Gastrocnemius medialis (tissue), 4 donors: ENCODE measurements at regions not wholly inside any gene's neighbourhood (a gene's known extent, or its start where the extent isn't known, plus 50 kb on each side); places are given as distances from the start of the nearest gene placed in this dataset.

ENCODE experiments used
- ATAC-seq, 2 donors: fragments of 150-250 bp; one replicate each; pipeline ENCODE4 v1.9.1; 2016
- DNase-seq, 2 donors: peaks; one replicate each; pipeline ENCODE4 v3.0.0-alpha.2; 2019
- H3K27ac ChIP-seq, 4 donors: fragments of 200-600 bp; sonication (generic); 1 replicate in 1 of 4; 2 replicates in 3 of 4; pipeline ENCODE4 v1.5.1; 2016 to 2018; ENCODE audit warnings: mild to moderate bottlenecking in 2 of 4, moderate library complexity in 1 of 4
- H3K27me3 ChIP-seq, 3 donors: fragments of 200-600 bp; sonication (generic) in 2 of 3; 1 replicate in 1 of 3; 2 replicates in 2 of 3; pipeline versions ENCODE4 v1.5.1 to v1.6.0; 2016 to 2019; ENCODE audit warnings: mild to moderate bottlenecking in 1 of 3, moderate library complexity in 1 of 3
- H3K36me3 ChIP-seq, 2 donors: fragments of 200-600 bp; sonication (generic) in 1 of 2; one replicate each; pipeline ENCODE4 v1.5.1; 2017 to 2018
- H3K4me1 ChIP-seq, 2 donors: fragments of 200-600 bp; sonication (generic) in 1 of 2; one replicate each; pipeline ENCODE4 v1.5.1; 2016 to 2017; ENCODE audit warnings: mild to moderate bottlenecking in 2 of 2
- H3K4me3 ChIP-seq, 4 donors: fragments of 200-600 bp; sonication (generic) in 3 of 4; 1 replicate in 1 of 4; 2 replicates in 3 of 4; pipeline ENCODE4 v1.5.1; 2016 to 2019; ENCODE audit warnings: mild to moderate bottlenecking in 2 of 4
- H3K9me3 ChIP-seq, 3 donors: fragments of 200-600 bp; sonication (generic) in 2 of 3; 1 replicate in 1 of 3; 2 replicates in 2 of 3; pipeline ENCODE4 v1.5.1; 2016 to 2019
- CTCF ChIP-seq, 5 experiments: fragments of 450-650 bp in 3 of 5; fragments of 200-600 bp in 2 of 5; sonication (generic) in 2 of 5; IDR thresholded peaks in 4 of 5; conservative IDR thresholded peaks in 1 of 5; 1 replicate in 4 of 5; 2 replicates in 1 of 5; pipeline ENCODE4 v1.5.1; 2016 to 2019; ENCODE audit warnings: antibody characterized with exemption in 5 of 5, mild to moderate bottlenecking in 3 of 5, moderate library complexity in 3 of 5
- POLR2A ChIP-seq, 2 donors: fragments of 450-650 bp; IDR thresholded peaks; one replicate each; pipeline ENCODE4 v1.6.1; 2017; ENCODE audit warnings: antibody characterized with exemption in 2 of 2, mild to moderate bottlenecking in 2 of 2, moderate library complexity in 2 of 2
- in situ Hi-C, 4 donors: fragments of 200-750 bp; cut with MboI; loops; one replicate each; pipeline versions ENCODE4 v1.15.0 to v1.8.0; 2017; ENCODE audit warnings: low sequenced_read_pairs in 4 of 4
- intact Hi-C: fragments of 100-400 bp; cut with DNase I; formaldehyde crosslinking; loops from one replicate; pipeline ENCODE4 v1.15.1; 2023; ENCODE audit warnings: low total_unique reads
- microRNA-seq, 2 donors: library from miRNA; unstranded; fragments of <30 nt; microRNA quantifications; one replicate each; pipeline ENCODE4, GENCODE V29; 2016; ENCODE audit warnings: borderline replicate concordance in 2 of 2

GRCh38 chr17:77090476-77090875, 50.3 kb upstream of the SEC14L1 start:
- peak overlapping the region in 1 of 4 donors; percentile 73 for H3K4me3 ChIP-seq
- in situ Hi-C loops, result loop anchor here in 1 of 4 donors (10.0 kb wide), 1 partner anchor 124 kb away; no protein-coding TSS in a partner anchor

More at GRCh38 chr17:77090476-77090875, 50.3 kb upstream of the SEC14L1 start:
- peaks cover 32 to 35% of the 10 kb centered on the region in 2 donors for H3K4me1 ChIP-seq
- no peaks in the 10 kb centered on the region for H3K9me3 ChIP-seq
- TF ChIP-seq CTCF (IDR thresholded peaks at IDR 0.05 in 4 of 5, conservative IDR thresholded peaks at IDR 0.05 in 1 of 5) (no peak), POLR2A (IDR thresholded peaks at IDR 0.05) (no peak)
- H3K27me3 ChIP-seq, result no peaks in the 10 kb centered on the region
- H3K27ac ChIP-seq, result peak overlapping the region in 3 of 4 donors; percentile 89 to 94 (median 89)
- intact Hi-C loops, result no loop called here
- ATAC-seq (no peak), DNase-seq (no peak)
- H3K36me3 ChIP-seq, result peaks cover 0 to 57% of the 10 kb centered on the region in 2 donors

Small RNA genes lying in the stretch of these regions (microRNA-seq; reads per million reads assigned to microRNA genes)
- 11.1 to 13.0 reads per million in 2 donors for gene MIR6516
